Dendritic cell treated with granulocyte-macrophage colony-stimulating factor and Interleukin-4, amounts not matched to agents 40 ng/mL and 50 ng/mL, for 4 days (primary cell): ENCODE measurements at regions not wholly inside any gene's neighbourhood (a gene's known extent, or its start where the extent isn't known, plus 50 kb on each side); places are given as distances from the start of the nearest gene placed in this dataset.

ENCODE experiments used
- H3K27ac Mint-ChIP-seq: one replicate; pipeline ENCODE4 v1.8.0; 2022; ENCODE audit warnings: mild to moderate bottlenecking, mixed read lengths
- H3K27me3 Mint-ChIP-seq: one replicate; pipeline ENCODE4 v1.8.0; 2022; ENCODE audit warnings: mild to moderate bottlenecking, mixed read lengths
- H3K36me3 Mint-ChIP-seq: one replicate; pipeline ENCODE4 v1.8.0; 2022; ENCODE audit warnings: low read depth, mixed read lengths
- H3K4me1 Mint-ChIP-seq: one replicate; pipeline ENCODE4 v1.8.0; 2022; ENCODE audit warnings: low read depth, mixed read lengths
- H3K4me3 Mint-ChIP-seq: one replicate; pipeline ENCODE4 v1.8.0; 2022; ENCODE audit warnings: mild to moderate bottlenecking, moderate library complexity, mixed read lengths
- H3K9me3 Mint-ChIP-seq: one replicate; pipeline ENCODE4 v1.8.0; 2022; ENCODE audit warnings: mixed read lengths
- intact Hi-C: fragments of 100-400 bp; cut with micrococcal nuclease; formaldehyde crosslinking; loops from one replicate; pipeline ENCODE4 v1.15.0; 2022

- Mint-ChIP-seq H3K4me1 (peaks cover 35% of the 10 kb centered on the region), H3K36me3 (no peaks in the 10 kb centered on the region), H3K27me3 (no peaks in the 10 kb centered on the region), H3K4me3 (no peak overlapping the region), H3K27ac (no peak overlapping the region), H3K9me3 (no peaks in the 10 kb centered on the region)
- intact Hi-C loops = loop anchor here (10.0 kb wide), 1 partner anchor 61 kb away; no protein-coding TSS in a partner anchor
Measured at GRCh38 chrX:40953369-40953768, 131.9 kb upstream of the USP9X start.

- intact Hi-C loops = no loop called here
- Mint-ChIP-seq H3K9me3 (no peaks in the 10 kb centered on the region), H3K4me3 (no peak overlapping the region)
Measured at GRCh38 chrX:40960041-40960440, 125.2 kb upstream of the USP9X start.

GRCh38 chrX:40962793-40963407 lies 122.3 kb upstream of the USP9X start:
- Mint-ChIP-seq H3K4me3 (no peak overlapping the region), H3K9me3 (no peaks in the 10 kb centered on the region), H3K27me3 (no peaks in the 10 kb centered on the region), H3K27ac (no peak overlapping the region), H3K4me1 (peaks cover 6% of the 10 kb centered on the region), H3K36me3 (no peaks in the 10 kb centered on the region)
- intact Hi-C loops = no loop called here

More at GRCh38 chrX:40960041-40960440, 125.2 kb upstream of the USP9X start:
- no peaks in the 10 kb centered on the region for H3K36me3 Mint-ChIP-seq
- no peak overlapping the region for H3K27ac Mint-ChIP-seq
- H3K27me3 Mint-ChIP-seq = no peaks in the 10 kb centered on the region
- no peaks in the 10 kb centered on the region for H3K4me1 Mint-ChIP-seq

GRCh38 chrX:40964008-40964407 lies 121.2 kb upstream of the USP9X start:
- intact Hi-C loops = no loop called here
- Mint-ChIP-seq H3K4me1 (peaks cover 6% of the 10 kb centered on the region), H3K27me3 (no peaks in the 10 kb centered on the region), H3K27ac (peak overlapping the region; percentile 70), H3K36me3 (no peaks in the 10 kb centered on the region), H3K9me3 (no peaks in the 10 kb centered on the region), H3K4me3 (no peak overlapping the region)

GRCh38 chrX:40964633-40965586 lies 120.3 kb upstream of the USP9X start:
- intact Hi-C loops = no loop called here
- Mint-ChIP-seq H3K36me3 (no peaks in the 10 kb centered on the region), H3K27ac (peak overlapping the region; percentile 70), H3K27me3 (no peaks in the 10 kb centered on the region), H3K4me1 (peaks cover 6% of the 10 kb centered on the region), H3K9me3 (no peaks in the 10 kb centered on the region), H3K4me3 (no peak overlapping the region)

GRCh38 chrX:40966213-40966820 lies 118.9 kb upstream of the USP9X start:
- H3K27me3 Mint-ChIP-seq = no peaks in the 10 kb centered on the region
- peak overlapping the region; percentile 56 for H3K27ac Mint-ChIP-seq
- H3K9me3 Mint-ChIP-seq = no peaks in the 10 kb centered on the region
- intact Hi-C loops = no loop called here
- no peak overlapping the region for H3K4me3 Mint-ChIP-seq
- H3K4me1 Mint-ChIP-seq = peaks cover 6% of the 10 kb centered on the region
- no peaks in the 10 kb centered on the region for H3K36me3 Mint-ChIP-seq

- Mint-ChIP-seq H3K27me3 (no peaks in the 10 kb centered on the region), H3K9me3 (no peaks in the 10 kb centered on the region), H3K4me1 (peaks cover 6% of the 10 kb centered on the region), H3K27ac (no peak overlapping the region), H3K36me3 (no peaks in the 10 kb centered on the region), H3K4me3 (no peak overlapping the region)
- intact Hi-C loops = no loop called here
Measured at GRCh38 chrX:40968180-40968579, 117.1 kb upstream of the USP9X start.

GRCh38 chrX:40971736-40972135 lies 113.5 kb upstream of the USP9X start:
- no peaks in the 10 kb centered on the region for H3K36me3 Mint-ChIP-seq
- intact Hi-C loops = no loop called here
- no peaks in the 10 kb centered on the region for H3K4me1 Mint-ChIP-seq

GRCh38 chrX:40973619-40974018 lies 111.6 kb upstream of the USP9X start:
- Mint-ChIP-seq H3K4me3 (no peak overlapping the region), H3K36me3 (no peaks in the 10 kb centered on the region), H3K27ac (no peak overlapping the region), H3K4me1 (no peaks in the 10 kb centered on the region), H3K27me3 (no peaks in the 10 kb centered on the region), H3K9me3 (peaks cover 5% of the 10 kb centered on the region)
- intact Hi-C loops = no loop called here

More at GRCh38 chrX:40971736-40972135, 113.5 kb upstream of the USP9X start:
- Mint-ChIP-seq H3K9me3 (no peaks in the 10 kb centered on the region), H3K27ac (no peak overlapping the region), H3K4me3 (no peak overlapping the region), H3K27me3 (no peaks in the 10 kb centered on the region)

- H3K27ac Mint-ChIP-seq = no peak overlapping the region
- H3K4me3 Mint-ChIP-seq = no peak overlapping the region
- no peaks in the 10 kb centered on the region for H3K36me3 Mint-ChIP-seq
- intact Hi-C loops = no loop called here
- H3K27me3 Mint-ChIP-seq = no peaks in the 10 kb centered on the region
- H3K4me1 Mint-ChIP-seq = no peaks in the 10 kb centered on the region
- peaks cover 5% of the 10 kb centered on the region for H3K9me3 Mint-ChIP-seq
Measured at GRCh38 chrX:40975951-40976350, 109.3 kb upstream of the USP9X start.

- intact Hi-C loops = no loop called here
- no peaks in the 10 kb centered on the region for H3K36me3 Mint-ChIP-seq
- no peak overlapping the region for H3K27ac Mint-ChIP-seq
- no peaks in the 10 kb centered on the region for H3K27me3 Mint-ChIP-seq
- H3K4me3 Mint-ChIP-seq = no peak overlapping the region
- H3K9me3 Mint-ChIP-seq = peaks cover 5% of the 10 kb centered on the region
- H3K4me1 Mint-ChIP-seq = peaks cover under 1% of the 10 kb centered on the region
Measured at GRCh38 chrX:40976981-40977380, 108.3 kb upstream of the USP9X start.

GRCh38 chrX:40984962-40985361 lies 100.3 kb upstream of the USP9X start:
- no peak overlapping the region for H3K27ac Mint-ChIP-seq

GRCh38 chrX:40987413-40987812 lies 97.8 kb upstream of the USP9X start:
- H3K9me3 Mint-ChIP-seq = peaks cover 11% of the 10 kb centered on the region
- H3K4me1 Mint-ChIP-seq = peaks cover 8% of the 10 kb centered on the region
- no peaks in the 10 kb centered on the region for H3K27me3 Mint-ChIP-seq
- no peak overlapping the region for H3K27ac Mint-ChIP-seq
- intact Hi-C loops = no loop called here
- no peaks in the 10 kb centered on the region for H3K36me3 Mint-ChIP-seq
- no peak overlapping the region for H3K4me3 Mint-ChIP-seq

More at GRCh38 chrX:40984962-40985361, 100.3 kb upstream of the USP9X start:
- H3K9me3 Mint-ChIP-seq = peaks cover 10% of the 10 kb centered on the region
- no peaks in the 10 kb centered on the region for H3K36me3 Mint-ChIP-seq
- intact Hi-C loops = no loop called here
- H3K27me3 Mint-ChIP-seq = no peaks in the 10 kb centered on the region
- peaks cover 7% of the 10 kb centered on the region for H3K4me1 Mint-ChIP-seq
- H3K4me3 Mint-ChIP-seq = no peak overlapping the region

- no peaks in the 10 kb centered on the region for H3K36me3 Mint-ChIP-seq
- intact Hi-C loops = no loop called here
- peaks cover 6% of the 10 kb centered on the region for H3K4me1 Mint-ChIP-seq
- no peaks in the 10 kb centered on the region for H3K27me3 Mint-ChIP-seq
- H3K4me3 Mint-ChIP-seq = no peak overlapping the region
- peaks cover 11% of the 10 kb centered on the region for H3K9me3 Mint-ChIP-seq
- no peak overlapping the region for H3K27ac Mint-ChIP-seq
Measured at GRCh38 chrX:40988100-40988499, 97.1 kb upstream of the USP9X start.
